Epithelial cell of prostate (primary cell): ENCODE measurements at regions not wholly inside any gene's neighbourhood (a gene's known extent, or its start where the extent isn't known, plus 50 kb on each side); places are given as distances from the start of the nearest gene placed in this dataset.
"Not testable (repeated sequence)": the region's sequence is repeated elsewhere in the genome, so short reads cannot be mapped to it uniquely, and the experiment has no call there.

Experiments
- DNase-seq: peaks from one replicate; pipeline ENCODE4 v3.0.0-alpha.2; 2011; ENCODE audit warnings: low read depth, low spot score
- H3K27ac ChIP-seq: fragments of 450-650 bp; 2 replicates; pipeline ENCODE4 v1.5.1; 2017; ENCODE audit warnings: mild to moderate bottlenecking

GRCh38 chr13:80877209-80877943 lies 536.5 kb upstream of the SPRY2 start:
- DNase-seq, result no peak
- no peak overlapping the region for H3K27ac ChIP-seq

- no peak overlapping the region for H3K27ac ChIP-seq
- DNase-seq, result no peak
These were observed 532.7 kb upstream of the SPRY2 start for GRCh38 chr13:80873589-80873988.

- DNase-seq, result not testable (repeated sequence)
- H3K27ac ChIP-seq, result peak overlapping the region; percentile 54
These were observed 531.0 kb upstream of the SPRY2 start for GRCh38 chr13:80871971-80872370.

GRCh38 chr13:80871481-80871880 lies 530.6 kb upstream of the SPRY2 start:
- DNase-seq, result no peak
- H3K27ac ChIP-seq, result peak overlapping the region; percentile 54

GRCh38 chr13:80870186-80870585 lies 529.3 kb upstream of the SPRY2 start:
- no peak for DNase-seq

GRCh38 chr13:80866921-80867320 lies 526.0 kb upstream of the SPRY2 start:
- no peak overlapping the region for H3K27ac ChIP-seq
- no peak for DNase-seq

More at GRCh38 chr13:80870186-80870585, 529.3 kb upstream of the SPRY2 start:
- H3K27ac ChIP-seq, result no peak overlapping the region

GRCh38 chr13:80865329-80865728 lies 524.4 kb upstream of the SPRY2 start:
- H3K27ac ChIP-seq, result no peak overlapping the region
- DNase-seq, result no peak

- no peak for DNase-seq
- no peak overlapping the region for H3K27ac ChIP-seq
These were observed 521.5 kb upstream of the SPRY2 start for GRCh38 chr13:80862456-80862855.

GRCh38 chr13:80860845-80861244 lies 519.9 kb upstream of the SPRY2 start:
- DNase-seq, result no peak
- no peak overlapping the region for H3K27ac ChIP-seq

GRCh38 chr13:80858131-80858530 lies 517.2 kb upstream of the SPRY2 start:
- DNase-seq, result no peak
- no peak overlapping the region for H3K27ac ChIP-seq

GRCh38 chr13:80857321-80857720 lies 516.4 kb upstream of the SPRY2 start:
- no peak overlapping the region for H3K27ac ChIP-seq
- DNase-seq, result no peak

- no peak for DNase-seq
These were observed 509.8 kb upstream of the SPRY2 start for GRCh38 chr13:80850771-80851170.

GRCh38 chr13:80844164-80844563 lies 503.2 kb upstream of the SPRY2 start:
- H3K27ac ChIP-seq, result no peak overlapping the region
- DNase-seq, result no peak

More at GRCh38 chr13:80850771-80851170, 509.8 kb upstream of the SPRY2 start:
- no peak overlapping the region for H3K27ac ChIP-seq

- H3K27ac ChIP-seq, result no peak overlapping the region
- DNase-seq, result no peak
These were observed 500.5 kb upstream of the SPRY2 start for GRCh38 chr13:80841414-80841813.

- no peak overlapping the region for H3K27ac ChIP-seq
- DNase-seq, result no peak
These were observed 499.5 kb upstream of the SPRY2 start for GRCh38 chr13:80840316-80840976.

- no peak for DNase-seq
- H3K27ac ChIP-seq, result no peak overlapping the region
These were observed 495.0 kb upstream of the SPRY2 start for GRCh38 chr13:80835902-80836301.

GRCh38 chr13:80830431-80830830 lies 489.5 kb upstream of the SPRY2 start:
- no peak for DNase-seq
- H3K27ac ChIP-seq, result no peak overlapping the region

- no peak overlapping the region for H3K27ac ChIP-seq
- no peak for DNase-seq
These were observed 487.8 kb upstream of the SPRY2 start for GRCh38 chr13:80828759-80829158.

- no peak for DNase-seq
- H3K27ac ChIP-seq, result no peak overlapping the region
These were observed 484.4 kb upstream of the SPRY2 start for GRCh38 chr13:80825276-80825675.

GRCh38 chr13:80824229-80824628 lies 483.3 kb upstream of the SPRY2 start:
- no peak overlapping the region for H3K27ac ChIP-seq
- DNase-seq, result no peak

- no peak for DNase-seq
- no peak overlapping the region for H3K27ac ChIP-seq
These were observed 482.5 kb upstream of the SPRY2 start for GRCh38 chr13:80823472-80823871.

- H3K27ac ChIP-seq, result no peak overlapping the region
- no peak for DNase-seq
These were observed 480.5 kb upstream of the SPRY2 start for GRCh38 chr13:80821466-80821865.
